ENCODE measurements at regions not wholly inside any gene's neighbourhood (a gene's known extent, or its start where the extent isn't known, plus 50 kb on each side); places are given as distances from the start of the nearest gene placed in this dataset.

- no peak for FAIRE-seq
Measured at GRCh38 chr13:97896446-97896845, 57.0 kb upstream of the IPO5 start.

GRCh38 chr13:97901716-97902115 lies 51.8 kb upstream of the IPO5 start:
- FAIRE-seq (no peak), DNase-seq (ENCODE audit: low spot score in 2 of 2) (no peak)

More at GRCh38 chr13:97896446-97896845, 57.0 kb upstream of the IPO5 start:
- DNase-seq (ENCODE audit: low spot score in 2 of 2), result no peak

Measured in frontal cortex (tissue), 3 donors.